ENCODE measurements at regions not wholly inside any gene's neighbourhood (a gene's known extent, or its start where the extent isn't known, plus 50 kb on each side); places are given as distances from the start of the nearest gene placed in this dataset.

- Histone ChIP-seq H4K8ac (ENCODE audit: low read depth in 2 of 2, low read length in 2 of 2) (no peak overlapping the region), H2BK120ac (ENCODE audit: low read depth, low read length) (no peak overlapping the region), H2BK15ac (ENCODE audit: low read depth, low read length) (no peak overlapping the region), H3K23ac (ENCODE audit: low read depth, low read length) (no peak overlapping the region), H3K9ac (ENCODE audit: low read depth, low read length) (no peak overlapping the region), H3K9me1 (ENCODE audit: insufficient read depth, low read length) (no peaks in the 10 kb centered on the region), H3K36me3 (ENCODE audit: control insufficient read depth, insufficient read depth, low read length) (no peaks in the 10 kb centered on the region), H3K4me2 (ENCODE audit: low read depth, low read length) (no peak overlapping the region), H2AK9ac (replicated peaks; ENCODE audit: low read depth, low read length, poor library complexity) (peak overlapping the region; percentile 61), H2BK20ac (ENCODE audit: low read depth, low read length) (no peak overlapping the region), H2AK5ac (ENCODE audit: low read depth, low read length) (no peak overlapping the region), H3K27me3 (ENCODE audit: control insufficient read depth, insufficient read depth, low read length) (peaks cover 2% of the 10 kb centered on the region; the same call in 1 of the 2 replicates), H3K4me1 (ENCODE audit: control insufficient read depth, insufficient read depth, low read length) (no peaks in the 10 kb centered on the region), H4K91ac (ENCODE audit: insufficient read depth, low read depth, low read length) (no peak overlapping the region), H3K27ac (ENCODE audit: insufficient read depth, low read length) (no peak overlapping the region), H2AFZ (replicated peaks; ENCODE audit: low read length, poor library complexity) (no peak overlapping the region), H3K4me3 (ENCODE audit: insufficient read depth, low read depth, low read length) (no peak overlapping the region), H3K9me3 (ENCODE audit: control insufficient read depth, insufficient read depth, low read length) (no peaks in the 10 kb centered on the region), H4K5ac (ENCODE audit: low read depth, low read length) (no peak overlapping the region), H4K20me1 (ENCODE audit: insufficient read depth, low read length) (no peaks in the 10 kb centered on the region), H3K56ac (ENCODE audit: extremely low read depth, insufficient read depth, low read length) (no peak overlapping the region), H2BK5ac (ENCODE audit: low read depth, low read length, poor library complexity, severe bottlenecking) (no peak overlapping the region), H3K14ac (replicated peaks; ENCODE audit: low read depth, low read length) (no peak overlapping the region), H3K18ac (ENCODE audit: low read depth, low read length) (no peak overlapping the region), H3K4ac (ENCODE audit: low read depth, low read length) (no peak overlapping the region), H3K79me1 (ENCODE audit: low read depth in 1 of 2, low read length in 2 of 2) (no peaks in the 10 kb centered on the region)
- in situ Hi-C loops (cut with MboI; ENCODE audit: low sequenced_read_pairs) = loop anchor here (5.0 kb wide), 1 partner anchor 101 kb away; no protein-coding TSS in a partner anchor
- no peak for TF ChIP-seq ELK1 (IDR thresholded peaks at IDR 0.05; ENCODE audit: borderline replicate concordance, low read depth, low read length)
- no peak for TF ChIP-seq RFX5 (IDR thresholded peaks at IDR 0.05; ENCODE audit: low read depth, low read length)
- no peak for TF ChIP-seq FOS (IDR thresholded peaks at IDR 0.05; ENCODE audit: low read depth, low read length)
- TF ChIP-seq MAFK (IDR thresholded peaks at IDR 0.05; ENCODE audit: low read depth, low read length) = no peak
- TF ChIP-seq NFE2L2 (IDR thresholded peaks at IDR 0.05; ENCODE audit: low read depth, low read length) = no peak
- TF ChIP-seq SMC3 (IDR thresholded peaks at IDR 0.05; ENCODE audit: low read depth, low read length) = no peak
- TF ChIP-seq MXI1 (IDR thresholded peaks at IDR 0.05; ENCODE audit: borderline replicate concordance, low read depth, low read length) = no peak
- CTCF ChIA-PET = no interaction called here
- POLR2A ChIA-PET (ENCODE audit: unreplicated experiment) = no interaction called here
- intact Hi-C loops (cut with micrococcal nuclease) = no loop called here
- no TSS peak for BruUV-seq (replicated peaks)
- DNase-seq = no peak
- dilution Hi-C loops (cut with HindIII; ENCODE audit: low sequenced_read_pairs, unreplicated experiment) = no loop called here
- ATAC-seq (ENCODE audit: low read depth) = no peak
Measured at GRCh38 chr7:45252857-45253256, 95.3 kb downstream of the RAMP3 start.
